Keratinocyte (primary cell): ENCODE measurements at regions not wholly inside any gene's neighbourhood (a gene's known extent, or its start where the extent isn't known, plus 50 kb on each side); places are given as distances from the start of the nearest gene placed in this dataset.

Source experiments
- DNase-seq: peaks from one replicate; pipeline ENCODE4 v3.0.0-alpha.2; 2011; ENCODE audit warnings: low read depth, missing footprints, low spot score
- FAIRE-seq: peaks from 2 replicates; lab custom pipeline; 2011; peaks lifted over from hg19 to GRCh38; lab: Jason Lieb, UNC
- H2AFZ ChIP-seq: 2 replicates; pipeline ENCODE4 v1.6.0; 2012; ENCODE audit warnings: low read length, control low read depth, inconsistent platforms; ENCODE audit not compliant: control insufficient read depth
- H3K27ac ChIP-seq: 2 replicates; pipeline ENCODE4 v1.5.1; 2011; ENCODE audit warnings: low read length; ENCODE audit not compliant: control insufficient read depth, insufficient read depth
- H3K27me3 ChIP-seq: 3 replicates; pipeline ENCODE4 v1.6.0; 2011; ENCODE audit warnings: low read length; ENCODE audit not compliant: control insufficient read depth, insufficient read depth; ENCODE audit errors: extremely low read depth
- H3K36me3 ChIP-seq, 2 experiments: 2 replicates in 1 of 2; 3 replicates in 1 of 2; pipeline ENCODE4 v1.5.1; 2011; ENCODE audit warnings: low read length in 2 of 2, mild to moderate bottlenecking in 1 of 2; ENCODE audit not compliant: control insufficient read depth in 2 of 2, insufficient read depth in 2 of 2; ENCODE audit errors: extremely low read depth in 1 of 2
- H3K4me1 ChIP-seq: 3 replicates; pipeline ENCODE4 v1.5.1; 2011; ENCODE audit warnings: low read length; ENCODE audit not compliant: control insufficient read depth, insufficient read depth; ENCODE audit errors: extremely low read depth
- H3K4me2 ChIP-seq: 3 replicates; pipeline ENCODE4 v1.6.0; 2011; ENCODE audit warnings: low read depth, low read length; ENCODE audit not compliant: control insufficient read depth, insufficient read depth; ENCODE audit errors: extremely low read depth
- H3K4me3 ChIP-seq, 3 experiments: fragments of 200-600 bp in 1 of 3; sonication (generic) in 1 of 3; 2 replicates in 2 of 3; 3 replicates in 1 of 3; pipeline ENCODE4 v1.5.1; 2011 to 2016; ENCODE audit warnings: low read length in 3 of 3, mild to moderate bottlenecking in 3 of 3, control low read depth in 2 of 3, inconsistent platforms in 1 of 3, low read depth in 1 of 3, mixed read lengths in 1 of 3, mixed run types in 1 of 3, moderate library complexity in 1 of 3; ENCODE audit not compliant: control insufficient read depth in 2 of 3, insufficient read depth in 2 of 3; ENCODE audit errors: extremely low read depth in 1 of 3
- H3K79me2 ChIP-seq: 2 replicates; pipeline ENCODE4 v1.6.0; 2012; ENCODE audit warnings: low read length; ENCODE audit not compliant: control insufficient read depth, insufficient read depth
- H3K9ac ChIP-seq: 3 replicates; pipeline ENCODE4 v1.6.0; 2011; ENCODE audit warnings: low read length; ENCODE audit not compliant: control insufficient read depth, insufficient read depth; ENCODE audit errors: extremely low read depth
- H3K9me1 ChIP-seq: 3 replicates; pipeline ENCODE4 v1.6.0; 2011; ENCODE audit warnings: low read length; ENCODE audit not compliant: control insufficient read depth, insufficient read depth; ENCODE audit errors: extremely low read depth
- H3K9me3 ChIP-seq: 2 replicates; pipeline ENCODE4 v1.5.1; 2012; ENCODE audit warnings: low read depth, low read length; ENCODE audit not compliant: control insufficient read depth
- H4K20me1 ChIP-seq: 3 replicates; pipeline ENCODE4 v1.6.0; 2011; ENCODE audit warnings: low read length; ENCODE audit not compliant: control insufficient read depth, insufficient read depth; ENCODE audit errors: extremely low read depth
- CTCF ChIP-seq, 3 experiments: IDR thresholded peaks in 1 of 3; conservative IDR thresholded peaks in 1 of 3; optimal IDR thresholded peaks in 1 of 3; 2 replicates in 2 of 3; 3 replicates in 1 of 3; pipeline versions ENCODE3 to v1.5.1; 2011; ENCODE audit warnings: low read length in 3 of 3, mild to moderate bottlenecking in 3 of 3, moderate library complexity in 2 of 3, control low read depth in 1 of 3, inconsistent platforms in 1 of 3; ENCODE audit not compliant: insufficient read depth in 2 of 3; ENCODE audit errors: extremely low read depth in 1 of 3
- EZH2 ChIP-seq: IDR thresholded peaks from one replicate; pipeline ENCODE4 v1.6.1; 2012; ENCODE audit warnings: inconsistent platforms, mild to moderate bottlenecking, low read length, moderate library complexity
- dilution Hi-C: fragments of 300-500 bp; cut with MboI; formaldehyde crosslinking; loops from one replicate; pipeline ENCODE4 v1.7.0; 2020; ENCODE audit warnings: low sequenced_read_pairs; ENCODE audit not compliant: extremely low pct_ligation_motif_present

GRCh38 chr2:173760553-173760952 lies 204.6 kb downstream of the SP3 start:
- Histone ChIP-seq H2AFZ (no peak overlapping the region), H3K4me3 (no peak overlapping the region), H4K20me1 (no peaks in the 10 kb centered on the region), H3K9ac (no peak overlapping the region), H3K79me2 (no peaks in the 10 kb centered on the region), H3K4me2 (no peak overlapping the region), H3K27ac (no peak overlapping the region), H3K4me1 (no peaks in the 10 kb centered on the region), H3K27me3 (no peaks in the 10 kb centered on the region), H3K9me1 (no peaks in the 10 kb centered on the region), H3K9me3 (no peaks in the 10 kb centered on the region), H3K36me3 (no peaks in the 10 kb centered on the region)
- DNase-seq (no peak), FAIRE-seq (no peak)
- dilution Hi-C loops: no loop called here
- TF ChIP-seq EZH2: no peak
- no peak for TF ChIP-seq CTCF (optimal IDR thresholded peaks at IDR 0.05 in 1 of 3, IDR thresholded peaks at IDR 0.05 in 1 of 3, conservative IDR thresholded peaks at IDR 0.05 in 1 of 3; ENCODE audit: extremely low read depth in 1 of 3, insufficient read depth in 2 of 3, low read length in 3 of 3)

GRCh38 chr2:173761603-173762119 lies 203.5 kb downstream of the SP3 start:
- H3K79me2 ChIP-seq: no peaks in the 10 kb centered on the region
- DNase-seq: no peak
- no peaks in the 10 kb centered on the region for H3K36me3 ChIP-seq
- no peak for TF ChIP-seq CTCF (optimal IDR thresholded peaks at IDR 0.05 in 1 of 3, IDR thresholded peaks at IDR 0.05 in 1 of 3, conservative IDR thresholded peaks at IDR 0.05 in 1 of 3; ENCODE audit: extremely low read depth in 1 of 3, insufficient read depth in 2 of 3, low read length in 3 of 3)
- H3K27me3 ChIP-seq: no peaks in the 10 kb centered on the region
- no peaks in the 10 kb centered on the region for H3K4me1 ChIP-seq
- dilution Hi-C loops: no loop called here
- H3K4me2 ChIP-seq: no peak overlapping the region
- no peak overlapping the region for H3K9ac ChIP-seq
- no peaks in the 10 kb centered on the region for H3K9me1 ChIP-seq
- no peak overlapping the region for H2AFZ ChIP-seq
- no peak for FAIRE-seq
- H3K27ac ChIP-seq: no peak overlapping the region
- H4K20me1 ChIP-seq: no peaks in the 10 kb centered on the region
- H3K9me3 ChIP-seq: no peaks in the 10 kb centered on the region
- H3K4me3 ChIP-seq: no peak overlapping the region
